ENCODE measurements at regions not wholly inside any gene's neighbourhood (a gene's known extent, or its start where the extent isn't known, plus 50 kb on each side); places are given as distances from the start of the nearest gene placed in this dataset.
"Not testable (repeated sequence)": the region's sequence is repeated elsewhere in the genome, so short reads cannot be mapped to it uniquely, and the experiment has no call there.

GRCh38 chr9:40939201-40939887 lies 189.1 kb downstream of the FOXD4L6 start:
- not testable (repeated sequence) for TF ChIP-seq CTCF (conservative IDR thresholded peaks at IDR 0.05); ZFX (IDR thresholded peaks at IDR 0.05)
